DOHH2 (cell line): ENCODE measurements at regions not wholly inside any gene's neighbourhood (a gene's known extent, or its start where the extent isn't known, plus 50 kb on each side); places are given as distances from the start of the nearest gene placed in this dataset.

ENCODE experiments used
- EZH2phosphoT487 ChIP-seq: fragments of 200-600 bp; sonication (generic); IDR thresholded peaks from 2 replicates; pipeline ENCODE4 v1.6.1; 2017; ENCODE audit warnings: borderline replicate concordance, mild to moderate bottlenecking, antibody characterized with exemption, low read length, moderate library complexity, mixed read lengths
- TF ChIP-seq, protein P1 (sequence below): fragments of 200-600 bp; sonication (generic); IDR thresholded peaks from one replicate; pipeline ENCODE4 v1.5.1; 2014; ENCODE audit warnings: antibody characterized with exemption, mild to moderate bottlenecking, low read depth, low read length; ENCODE audit not compliant: poor library complexity, severe bottlenecking

GRCh38 chr3:80806673-80807072, 954.8 kb downstream of the GBE1 start:
- TF ChIP-seq, protein P1, sequence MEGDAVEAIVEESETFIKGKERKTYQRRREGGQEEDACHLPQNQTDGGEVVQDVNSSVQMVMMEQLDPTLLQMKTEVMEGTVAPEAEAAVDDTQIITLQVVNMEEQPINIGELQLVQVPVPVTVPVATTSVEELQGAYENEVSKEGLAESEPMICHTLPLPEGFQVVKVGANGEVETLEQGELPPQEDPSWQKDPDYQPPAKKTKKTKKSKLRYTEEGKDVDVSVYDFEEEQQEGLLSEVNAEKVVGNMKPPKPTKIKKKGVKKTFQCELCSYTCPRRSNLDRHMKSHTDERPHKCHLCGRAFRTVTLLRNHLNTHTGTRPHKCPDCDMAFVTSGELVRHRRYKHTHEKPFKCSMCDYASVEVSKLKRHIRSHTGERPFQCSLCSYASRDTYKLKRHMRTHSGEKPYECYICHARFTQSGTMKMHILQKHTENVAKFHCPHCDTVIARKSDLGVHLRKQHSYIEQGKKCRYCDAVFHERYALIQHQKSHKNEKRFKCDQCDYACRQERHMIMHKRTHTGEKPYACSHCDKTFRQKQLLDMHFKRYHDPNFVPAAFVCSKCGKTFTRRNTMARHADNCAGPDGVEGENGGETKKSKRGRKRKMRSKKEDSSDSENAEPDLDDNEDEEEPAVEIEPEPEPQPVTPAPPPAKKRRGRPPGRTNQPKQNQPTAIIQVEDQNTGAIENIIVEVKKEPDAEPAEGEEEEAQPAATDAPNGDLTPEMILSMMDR: no peak
- no peak for TF ChIP-seq EZH2phosphoT487
